ENCODE measurements at regions not wholly inside any gene's neighbourhood (a gene's known extent, or its start where the extent isn't known, plus 50 kb on each side); places are given as distances from the start of the nearest gene placed in this dataset.
"Not testable (repeated sequence)": the region's sequence is repeated elsewhere in the genome, so short reads cannot be mapped to it uniquely, and the experiment has no call there.

- no peaks in the 10 kb centered on the region for H3K27me3 ChIP-seq (ENCODE audit: control insufficient read depth in 1 of 2, insufficient read depth in 2 of 2, low read length in 2 of 2)
- no peaks in the 10 kb centered on the region for H3K4me1 ChIP-seq (ENCODE audit: insufficient read depth, low read length)
- no peaks in the 10 kb centered on the region for H3K9me3 ChIP-seq (ENCODE audit: low read length)
- no peaks in the 10 kb centered on the region for H3K36me3 ChIP-seq (ENCODE audit: insufficient read depth, low read length)
- H3K27ac ChIP-seq (ENCODE audit: low read depth, low read length), result no peak overlapping the region
- H3K4me3 ChIP-seq (ENCODE audit: low read depth in 1 of 2, low read length in 2 of 2), result no peak overlapping the region
- no peak overlapping the region for H3K9ac ChIP-seq (ENCODE audit: low read length)
These were observed 296.3 kb upstream of the IZUMO3 start for GRCh38 chr9:24841993-24842392.

GRCh38 chr9:24832307-24832706 is 286.6 kb upstream of the IZUMO3 start:
- no peak overlapping the region for H3K4me3 ChIP-seq (ENCODE audit: low read depth in 1 of 2, low read length in 2 of 2)
- H3K9me3 ChIP-seq (ENCODE audit: low read length), result no peaks in the 10 kb centered on the region
- no peaks in the 10 kb centered on the region for H3K27me3 ChIP-seq (ENCODE audit: control insufficient read depth in 1 of 2, insufficient read depth in 2 of 2, low read length in 2 of 2)
- H3K9ac ChIP-seq (ENCODE audit: low read length), result no peak overlapping the region
- H3K36me3 ChIP-seq (ENCODE audit: insufficient read depth, low read length), result no peaks in the 10 kb centered on the region
- no peaks in the 10 kb centered on the region for H3K4me1 ChIP-seq (ENCODE audit: insufficient read depth, low read length)
- no peak overlapping the region for H3K27ac ChIP-seq (ENCODE audit: low read depth, low read length)

- no peaks in the 10 kb centered on the region for H3K9me3 ChIP-seq (ENCODE audit: low read length)
- H3K36me3 ChIP-seq (ENCODE audit: insufficient read depth, low read length), result no peaks in the 10 kb centered on the region
- no peak overlapping the region for H3K27ac ChIP-seq (ENCODE audit: low read depth, low read length)
- no peaks in the 10 kb centered on the region for H3K4me1 ChIP-seq (ENCODE audit: insufficient read depth, low read length)
- no peaks in the 10 kb centered on the region for H3K27me3 ChIP-seq (ENCODE audit: control insufficient read depth in 1 of 2, insufficient read depth in 2 of 2, low read length in 2 of 2)
- H3K4me3 ChIP-seq (ENCODE audit: low read depth in 1 of 2, low read length in 2 of 2), result no peak overlapping the region
- no peak overlapping the region for H3K9ac ChIP-seq (ENCODE audit: low read length)
These were observed 283.0 kb upstream of the IZUMO3 start for GRCh38 chr9:24828687-24829086.

- Histone ChIP-seq H3K4me1 (ENCODE audit: insufficient read depth, low read length) (no peaks in the 10 kb centered on the region), H3K4me3 (ENCODE audit: low read depth in 1 of 2, low read length in 2 of 2) (no peak overlapping the region), H3K9ac (ENCODE audit: low read length) (no peak overlapping the region), H3K9me3 (ENCODE audit: low read length) (no peaks in the 10 kb centered on the region), H3K36me3 (ENCODE audit: insufficient read depth, low read length) (no peaks in the 10 kb centered on the region), H3K27me3 (ENCODE audit: control insufficient read depth in 1 of 2, insufficient read depth in 2 of 2, low read length in 2 of 2) (no peaks in the 10 kb centered on the region), H3K27ac (ENCODE audit: low read depth, low read length) (no peak overlapping the region)
These were observed 278.9 kb upstream of the IZUMO3 start for GRCh38 chr9:24824607-24825006.

- H3K27me3 ChIP-seq (ENCODE audit: control insufficient read depth in 1 of 2, insufficient read depth in 2 of 2, low read length in 2 of 2), result no peaks in the 10 kb centered on the region
- no peak overlapping the region for H3K9ac ChIP-seq (ENCODE audit: low read length)
These were observed 274.5 kb upstream of the IZUMO3 start for GRCh38 chr9:24820196-24820595.

GRCh38 chr9:24817756-24818155 is 272.1 kb upstream of the IZUMO3 start:
- Histone ChIP-seq H3K4me3 (ENCODE audit: low read depth in 1 of 2, low read length in 2 of 2) (no peak overlapping the region), H3K9me3 (ENCODE audit: low read length) (no peaks in the 10 kb centered on the region), H3K27ac (ENCODE audit: low read depth, low read length) (no peak overlapping the region)

More at GRCh38 chr9:24820196-24820595, 274.5 kb upstream of the IZUMO3 start:
- no peaks in the 10 kb centered on the region for H3K4me1 ChIP-seq (ENCODE audit: insufficient read depth, low read length)
- no peaks in the 10 kb centered on the region for H3K9me3 ChIP-seq (ENCODE audit: low read length)
- H3K4me3 ChIP-seq (ENCODE audit: low read depth in 1 of 2, low read length in 2 of 2), result no peak overlapping the region
- H3K27ac ChIP-seq (ENCODE audit: low read depth, low read length), result no peak overlapping the region
- H3K36me3 ChIP-seq (ENCODE audit: insufficient read depth, low read length), result no peaks in the 10 kb centered on the region

GRCh38 chr9:24816006-24816405 is 270.3 kb upstream of the IZUMO3 start:
- H3K27me3 ChIP-seq (ENCODE audit: control insufficient read depth in 1 of 2, insufficient read depth in 2 of 2, low read length in 2 of 2), result no peaks in the 10 kb centered on the region

More at GRCh38 chr9:24817756-24818155, 272.1 kb upstream of the IZUMO3 start:
- H3K36me3 ChIP-seq (ENCODE audit: insufficient read depth, low read length), result no peaks in the 10 kb centered on the region
- no peaks in the 10 kb centered on the region for H3K27me3 ChIP-seq (ENCODE audit: control insufficient read depth in 1 of 2, insufficient read depth in 2 of 2, low read length in 2 of 2)
- H3K9ac ChIP-seq (ENCODE audit: low read length), result no peak overlapping the region
- no peaks in the 10 kb centered on the region for H3K4me1 ChIP-seq (ENCODE audit: insufficient read depth, low read length)

GRCh38 chr9:24801344-24801743 is 255.6 kb upstream of the IZUMO3 start:
- Histone ChIP-seq H3K4me1 (ENCODE audit: insufficient read depth, low read length) (no peaks in the 10 kb centered on the region), H3K27me3 (ENCODE audit: control insufficient read depth in 1 of 2, insufficient read depth in 2 of 2, low read length in 2 of 2) (no peaks in the 10 kb centered on the region), H3K9me3 (ENCODE audit: low read length) (no peaks in the 10 kb centered on the region), H3K36me3 (ENCODE audit: insufficient read depth, low read length) (no peaks in the 10 kb centered on the region), H3K4me3 (ENCODE audit: low read depth in 1 of 2, low read length in 2 of 2) (no peak overlapping the region), H3K9ac (ENCODE audit: low read length) (no peak overlapping the region), H3K27ac (ENCODE audit: low read depth, low read length) (no peak overlapping the region)

More at GRCh38 chr9:24816006-24816405, 270.3 kb upstream of the IZUMO3 start:
- no peak overlapping the region for H3K27ac ChIP-seq (ENCODE audit: low read depth, low read length)
- H3K9me3 ChIP-seq (ENCODE audit: low read length), result no peaks in the 10 kb centered on the region
- no peaks in the 10 kb centered on the region for H3K4me1 ChIP-seq (ENCODE audit: insufficient read depth, low read length)
- no peaks in the 10 kb centered on the region for H3K36me3 ChIP-seq (ENCODE audit: insufficient read depth, low read length)
- H3K9ac ChIP-seq (ENCODE audit: low read length), result no peak overlapping the region
- no peak overlapping the region for H3K4me3 ChIP-seq (ENCODE audit: low read depth in 1 of 2, low read length in 2 of 2)

GRCh38 chr9:24793787-24794186 is 248.1 kb upstream of the IZUMO3 start:
- Histone ChIP-seq H3K4me1 (ENCODE audit: insufficient read depth, low read length) (no peaks in the 10 kb centered on the region), H3K9me3 (ENCODE audit: low read length) (no peaks in the 10 kb centered on the region), H3K4me3 (ENCODE audit: low read depth in 1 of 2, low read length in 2 of 2) (no peak overlapping the region), H3K9ac (ENCODE audit: low read length) (no peak overlapping the region), H3K36me3 (ENCODE audit: insufficient read depth, low read length) (no peaks in the 10 kb centered on the region), H3K27me3 (ENCODE audit: control insufficient read depth in 1 of 2, insufficient read depth in 2 of 2, low read length in 2 of 2) (no peaks in the 10 kb centered on the region), H3K27ac (ENCODE audit: low read depth, low read length) (no peak overlapping the region)

- Histone ChIP-seq H3K9me3 (ENCODE audit: low read length) (no peaks in the 10 kb centered on the region), H3K27me3 (ENCODE audit: control insufficient read depth in 1 of 2, insufficient read depth in 2 of 2, low read length in 2 of 2) (no peaks in the 10 kb centered on the region), H3K4me1 (ENCODE audit: insufficient read depth, low read length) (no peaks in the 10 kb centered on the region), H3K27ac (ENCODE audit: low read depth, low read length) (no peak overlapping the region), H3K4me3 (ENCODE audit: low read depth in 1 of 2, low read length in 2 of 2) (no peak overlapping the region), H3K9ac (ENCODE audit: low read length) (no peak overlapping the region), H3K36me3 (ENCODE audit: insufficient read depth, low read length) (no peaks in the 10 kb centered on the region)
These were observed 230.5 kb upstream of the IZUMO3 start for GRCh38 chr9:24776226-24776625.

GRCh38 chr9:24774199-24774598 is 228.5 kb upstream of the IZUMO3 start:
- not testable (repeated sequence) for H3K36me3 ChIP-seq (ENCODE audit: insufficient read depth, low read length); H3K27ac ChIP-seq (ENCODE audit: low read depth, low read length); H3K4me1 ChIP-seq (ENCODE audit: insufficient read depth, low read length); H3K9ac ChIP-seq (ENCODE audit: low read length); H3K9me3 ChIP-seq (ENCODE audit: low read length); H3K4me3 ChIP-seq (ENCODE audit: low read depth in 1 of 2, low read length in 2 of 2); H3K27me3 ChIP-seq (ENCODE audit: control insufficient read depth in 1 of 2, insufficient read depth in 2 of 2, low read length in 2 of 2)

- Histone ChIP-seq H3K27me3 (ENCODE audit: control insufficient read depth in 1 of 2, insufficient read depth in 2 of 2, low read length in 2 of 2) (no peaks in the 10 kb centered on the region), H3K9me3 (ENCODE audit: low read length) (no peaks in the 10 kb centered on the region), H3K27ac (ENCODE audit: low read depth, low read length) (no peak overlapping the region), H3K4me1 (ENCODE audit: insufficient read depth, low read length) (no peaks in the 10 kb centered on the region), H3K4me3 (ENCODE audit: low read depth in 1 of 2, low read length in 2 of 2) (no peak overlapping the region), H3K9ac (ENCODE audit: low read length) (no peak overlapping the region), H3K36me3 (ENCODE audit: insufficient read depth, low read length) (no peaks in the 10 kb centered on the region)
These were observed 220.4 kb upstream of the IZUMO3 start for GRCh38 chr9:24766081-24766480.
